NCI-H146 (cell line): ENCODE measurements at regions not wholly inside any gene's neighbourhood (a gene's known extent, or its start where the extent isn't known, plus 50 kb on each side); places are given as distances from the start of the nearest gene placed in this dataset.
"Not testable (repeated sequence)": the region's sequence is repeated elsewhere in the genome, so short reads cannot be mapped to it uniquely, and the experiment has no call there.

Experiments used
- DNase-seq: peaks from one replicate; lab custom pipeline; 2025; lab: John Stamatoyannopoulos, UW

- DNase-seq, result no peak
Measured at GRCh38 chr6:100096341-100096740, 102.3 kb upstream of the MCHR2 start.

GRCh38 chr6:100093405-100093804 is 99.4 kb upstream of the MCHR2 start:
- DNase-seq, result no peak

- no peak for DNase-seq
Measured at GRCh38 chr6:100088009-100088408, 94.0 kb upstream of the MCHR2 start.

GRCh38 chr6:100084991-100085364 is 91.0 kb upstream of the MCHR2 start:
- DNase-seq, result no peak

- no peak for DNase-seq
Measured at GRCh38 chr6:100084316-100084990, 90.4 kb upstream of the MCHR2 start.

- DNase-seq, result no peak
Measured at GRCh38 chr6:100078509-100078908, 84.5 kb upstream of the MCHR2 start.

- DNase-seq, result no peak
Measured at GRCh38 chr6:100065348-100065747, 71.3 kb upstream of the MCHR2 start.

- no peak for DNase-seq
Measured at GRCh38 chr6:100062621-100063020, 68.6 kb upstream of the MCHR2 start.

GRCh38 chr6:100057941-100058340 is 63.9 kb upstream of the MCHR2 start:
- no peak for DNase-seq

- DNase-seq, result no peak
Measured at GRCh38 chr6:100050550-100050949, 56.5 kb upstream of the MCHR2 start.

GRCh38 chr6:100043961-100044360 is 49.9 kb upstream of the MCHR2 start:
- not testable (repeated sequence) for DNase-seq
